ENCODE measurements at regions not wholly inside any gene's neighbourhood (a gene's known extent, or its start where the extent isn't known, plus 50 kb on each side); places are given as distances from the start of the nearest gene placed in this dataset.

DNA sequence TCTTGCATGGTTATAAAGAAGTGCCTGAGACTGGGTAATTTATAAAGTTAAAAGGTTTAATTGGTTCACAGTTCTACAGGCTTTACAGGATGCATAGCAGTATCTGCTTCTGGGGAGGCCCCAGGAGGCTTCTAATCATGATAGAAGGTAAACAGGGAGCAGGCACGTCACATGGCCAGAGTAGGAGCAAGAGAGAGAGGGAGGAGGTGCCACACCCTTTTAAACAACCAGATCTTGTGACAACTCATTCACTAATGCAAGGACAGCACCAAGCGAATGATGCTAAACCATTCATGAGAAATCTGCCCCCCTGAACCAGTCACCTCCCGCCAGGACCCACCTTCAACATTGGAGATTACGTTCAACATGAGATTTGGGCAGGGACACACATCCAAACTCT is 141.1 kb downstream of the EN1 start:
- TF ChIP-seq, protein P1, sequence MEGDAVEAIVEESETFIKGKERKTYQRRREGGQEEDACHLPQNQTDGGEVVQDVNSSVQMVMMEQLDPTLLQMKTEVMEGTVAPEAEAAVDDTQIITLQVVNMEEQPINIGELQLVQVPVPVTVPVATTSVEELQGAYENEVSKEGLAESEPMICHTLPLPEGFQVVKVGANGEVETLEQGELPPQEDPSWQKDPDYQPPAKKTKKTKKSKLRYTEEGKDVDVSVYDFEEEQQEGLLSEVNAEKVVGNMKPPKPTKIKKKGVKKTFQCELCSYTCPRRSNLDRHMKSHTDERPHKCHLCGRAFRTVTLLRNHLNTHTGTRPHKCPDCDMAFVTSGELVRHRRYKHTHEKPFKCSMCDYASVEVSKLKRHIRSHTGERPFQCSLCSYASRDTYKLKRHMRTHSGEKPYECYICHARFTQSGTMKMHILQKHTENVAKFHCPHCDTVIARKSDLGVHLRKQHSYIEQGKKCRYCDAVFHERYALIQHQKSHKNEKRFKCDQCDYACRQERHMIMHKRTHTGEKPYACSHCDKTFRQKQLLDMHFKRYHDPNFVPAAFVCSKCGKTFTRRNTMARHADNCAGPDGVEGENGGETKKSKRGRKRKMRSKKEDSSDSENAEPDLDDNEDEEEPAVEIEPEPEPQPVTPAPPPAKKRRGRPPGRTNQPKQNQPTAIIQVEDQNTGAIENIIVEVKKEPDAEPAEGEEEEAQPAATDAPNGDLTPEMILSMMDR (IDR thresholded peaks at IDR 0.05), result no peak
- TF ChIP-seq POLR2A (IDR thresholded peaks at IDR 0.05; ENCODE audit: low read length) (no peak), RNF2 (IDR thresholded peaks at IDR 0.05; ENCODE audit: borderline replicate concordance, low read depth) (no peak), EP300 (IDR thresholded peaks at IDR 0.05) (no peak), MYC (IDR thresholded peaks at IDR 0.05; ENCODE audit: borderline replicate concordance, low read length) (no peak), CHD4 (IDR thresholded peaks at IDR 0.05; ENCODE audit: borderline replicate concordance) (no peak), RAD21 (conservative IDR thresholded peaks at IDR 0.05 in 1 of 2, IDR thresholded peaks at IDR 0.05 in 1 of 2) (no peak)
- TF ChIP-seq, protein P2, sequence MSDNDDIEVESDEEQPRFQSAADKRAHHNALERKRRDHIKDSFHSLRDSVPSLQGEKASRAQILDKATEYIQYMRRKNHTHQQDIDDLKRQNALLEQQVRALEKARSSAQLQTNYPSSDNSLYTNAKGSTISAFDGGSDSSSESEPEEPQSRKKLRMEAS (IDR thresholded peaks at IDR 0.05), result no peak
